SU-DHL-6 (cell line): ENCODE measurements at regions not wholly inside any gene's neighbourhood (a gene's known extent, or its start where the extent isn't known, plus 50 kb on each side); places are given as distances from the start of the nearest gene placed in this dataset.

Experiments
- H2AFZ ChIP-seq: fragments of 200-600 bp; sonication (generic); 2 replicates; pipeline ENCODE4 v1.6.1; 2014; ENCODE audit warnings: low read depth, mild to moderate bottlenecking, moderate library complexity, mixed read lengths, antibody characterized with exemption, low read length; ENCODE audit not compliant: severe bottlenecking
- H3F3A ChIP-seq: fragments of 200-600 bp; shearing (Covaris generic); 2 replicates; pipeline ENCODE4 v1.6.0; 2016; ENCODE audit warnings: antibody characterized with exemption, mild to moderate bottlenecking; ENCODE audit not compliant: insufficient read depth
- H3K27ac ChIP-seq: fragments of 200-600 bp; sonication (generic); 2 replicates; pipeline ENCODE4 v1.5.1; 2016; ENCODE audit warnings: low read depth, mild to moderate bottlenecking, low read length, moderate library complexity, mixed read lengths
- H3K27me3 ChIP-seq: fragments of 200-600 bp; sonication (generic), shearing (Covaris generic); 2 replicates; pipeline ENCODE4 v1.6.0; 2014; ENCODE audit warnings: mild to moderate bottlenecking, low read length
- H3K36me3 ChIP-seq: fragments of 200-600 bp; sonication (generic); 2 replicates; pipeline ENCODE4 v1.6.1; 2014; ENCODE audit warnings: mild to moderate bottlenecking, low read length, mixed read lengths
- H3K4me2 ChIP-seq: fragments of 300-600, 200-600 bp; shearing (Covaris generic), sonication (generic); 2 replicates; pipeline ENCODE4 v1.6.0; 2014; ENCODE audit warnings: low read length, low read depth, mild to moderate bottlenecking; ENCODE audit not compliant: poor library complexity, severe bottlenecking
- H3K4me3 ChIP-seq: fragments of 200-600 bp; sonication (generic); 2 replicates; pipeline ENCODE4 v1.5.1; 2014; ENCODE audit warnings: antibody characterized with exemption, low read length, mild to moderate bottlenecking, mixed read lengths; ENCODE audit not compliant: insufficient read depth, poor library complexity, severe bottlenecking
- H3K79me2 ChIP-seq: fragments of 200-600 bp; sonication (generic); 2 replicates; pipeline ENCODE4 v1.6.1; 2014; ENCODE audit warnings: mild to moderate bottlenecking, low read length, moderate library complexity; ENCODE audit not compliant: insufficient read depth
- H3K9ac ChIP-seq: fragments of 200-600 bp; sonication (generic); 2 replicates; pipeline ENCODE4 v1.7.0; 2014; ENCODE audit warnings: mild to moderate bottlenecking, low read length
- H3K9me2 ChIP-seq: fragments of 200-600 bp; sonication (generic); replicated peaks from 2 replicates; pipeline ENCODE4 v1.6.1; 2014; ENCODE audit warnings: low read length; ENCODE audit not compliant: insufficient read depth
- H3K9me3 ChIP-seq: fragments of 200-600 bp; sonication (generic); 2 replicates; pipeline ENCODE4 v1.6.1; 2014; ENCODE audit warnings: low read length, mixed read lengths; ENCODE audit not compliant: insufficient read depth
- H4K20me1 ChIP-seq: fragments of 200-600 bp; sonication (generic); 2 replicates; pipeline ENCODE4 v1.6.1; 2014; ENCODE audit warnings: low read depth, mild to moderate bottlenecking, antibody characterized with exemption, low read length, moderate library complexity, mixed read lengths
- CTCF ChIP-seq: fragments of 200-600 bp; sonication (generic); IDR thresholded peaks from one replicate; pipeline ENCODE4 v1.5.1; 2017; ENCODE audit warnings: antibody characterized with exemption, mild to moderate bottlenecking, low read length, moderate library complexity; ENCODE audit not compliant: insufficient read depth, poor library complexity, severe bottlenecking
- EZH2phosphoT487 ChIP-seq: fragments of 200-600 bp; sonication (generic), shearing (Covaris generic); conservative IDR thresholded peaks from 2 replicates; pipeline ENCODE4 v1.6.1; 2018; ENCODE audit warnings: mild to moderate bottlenecking, antibody characterized with exemption, low read length, moderate library complexity, mixed read lengths

GRCh38 chr2:150548527-150548926 lies 61.1 kb upstream of the RND3 start:
- Histone ChIP-seq H4K20me1 (no peaks in the 10 kb centered on the region), H3K27ac (no peak overlapping the region), H3K9ac (no peak overlapping the region), H3K4me3 (no peak overlapping the region), H3K27me3 (no peaks in the 10 kb centered on the region), H3K79me2 (no peaks in the 10 kb centered on the region), H3K36me3 (no peaks in the 10 kb centered on the region), H3K9me3 (no peaks in the 10 kb centered on the region), H3K9me2 (no peaks in the 10 kb centered on the region), H3F3A (no peaks in the 10 kb centered on the region), H3K4me2 (no peak overlapping the region), H2AFZ (no peak overlapping the region)
- TF ChIP-seq CTCF, result no peak
- no peak for TF ChIP-seq EZH2phosphoT487

GRCh38 chr2:150545916-150546315 lies 58.4 kb upstream of the RND3 start:
- no peaks in the 10 kb centered on the region for H3K36me3 ChIP-seq
- no peaks in the 10 kb centered on the region for H4K20me1 ChIP-seq
- no peak overlapping the region for H3K4me3 ChIP-seq
- H3K9me2 ChIP-seq, result no peaks in the 10 kb centered on the region
- no peak overlapping the region for H3K9ac ChIP-seq
- no peaks in the 10 kb centered on the region for H3F3A ChIP-seq
- H2AFZ ChIP-seq, result no peak overlapping the region
- no peak overlapping the region for H3K4me2 ChIP-seq
- no peak overlapping the region for H3K27ac ChIP-seq
- no peak for TF ChIP-seq EZH2phosphoT487
- TF ChIP-seq CTCF, result no peak
- no peaks in the 10 kb centered on the region for H3K9me3 ChIP-seq
- H3K27me3 ChIP-seq, result no peaks in the 10 kb centered on the region
- no peaks in the 10 kb centered on the region for H3K79me2 ChIP-seq

- no peak overlapping the region for H2AFZ ChIP-seq
- H3K79me2 ChIP-seq, result no peaks in the 10 kb centered on the region
- TF ChIP-seq EZH2phosphoT487, result no peak
- no peak for TF ChIP-seq CTCF
- H3K9me3 ChIP-seq, result no peaks in the 10 kb centered on the region
- H3K27ac ChIP-seq, result no peak overlapping the region
- no peak overlapping the region for H3K4me2 ChIP-seq
- H3F3A ChIP-seq, result no peaks in the 10 kb centered on the region
- no peaks in the 10 kb centered on the region for H3K27me3 ChIP-seq
- H3K9ac ChIP-seq, result no peak overlapping the region
- H4K20me1 ChIP-seq, result no peaks in the 10 kb centered on the region
- H3K4me3 ChIP-seq, result no peak overlapping the region
- H3K9me2 ChIP-seq, result no peaks in the 10 kb centered on the region
- no peaks in the 10 kb centered on the region for H3K36me3 ChIP-seq
Observed at GRCh38 chr2:150544731-150545130, 57.3 kb upstream of the RND3 start.

- H3K9ac ChIP-seq, result no peak overlapping the region
- H3K27ac ChIP-seq, result no peak overlapping the region
- H3K4me3 ChIP-seq, result no peak overlapping the region
- H3K9me2 ChIP-seq, result no peaks in the 10 kb centered on the region
- no peaks in the 10 kb centered on the region for H3K27me3 ChIP-seq
- no peak overlapping the region for H3K4me2 ChIP-seq
- TF ChIP-seq EZH2phosphoT487, result no peak
- TF ChIP-seq CTCF, result no peak
- no peaks in the 10 kb centered on the region for H3K79me2 ChIP-seq
- no peak overlapping the region for H2AFZ ChIP-seq
- H3F3A ChIP-seq, result no peaks in the 10 kb centered on the region
- H3K36me3 ChIP-seq, result no peaks in the 10 kb centered on the region
- H3K9me3 ChIP-seq, result no peaks in the 10 kb centered on the region
- no peaks in the 10 kb centered on the region for H4K20me1 ChIP-seq
Observed at GRCh38 chr2:150542692-150543091, 55.2 kb upstream of the RND3 start.
